ENCODE measurements at regions not wholly inside any gene's neighbourhood (a gene's known extent, or its start where the extent isn't known, plus 50 kb on each side); places are given as distances from the start of the nearest gene placed in this dataset.

- Histone ChIP-seq H3K27me3 (no peaks in the 10 kb centered on the region), H3K9me3 (no peaks in the 10 kb centered on the region), H3K36me3 (no peaks in the 10 kb centered on the region), H3K4me1 (no peaks in the 10 kb centered on the region), H3K27ac (no peak overlapping the region), H3K4me3 (replicated peaks in 1 of 3) (no peak overlapping the region)
- intact Hi-C loops (cut with DNase I) = loop anchor here (10.0 kb wide), 1 partner anchor 170 kb away; no protein-coding TSS in a partner anchor
- WGBS, 2 donors = 85 to 88% methylated on average over 2 of the region's 2 CpGs
- no peak for DNase-seq
- TF ChIP-seq POLR2A (IDR thresholded peaks at IDR 0.05) = no peak
- TF ChIP-seq CTCF (IDR thresholded peaks at IDR 0.05) = no peak
Observed at GRCh38 chr2:195494451-195494850, 162.6 kb upstream of the SLC39A10 start.

GRCh38 chr2:195493416-195493815 lies 163.6 kb upstream of the SLC39A10 start:
- no peak overlapping the region for H3K27ac ChIP-seq
- no peaks in the 10 kb centered on the region for H3K36me3 ChIP-seq
- H3K4me3 ChIP-seq (replicated peaks in 1 of 3) = no peak overlapping the region
- H3K9me3 ChIP-seq = no peaks in the 10 kb centered on the region
- intact Hi-C loops (cut with DNase I) = loop anchor here (10.0 kb wide), 1 partner anchor 171 kb away; no protein-coding TSS in a partner anchor
- no peaks in the 10 kb centered on the region for H3K4me1 ChIP-seq
- no peak for TF ChIP-seq POLR2A (IDR thresholded peaks at IDR 0.05)
- TF ChIP-seq CTCF (IDR thresholded peaks at IDR 0.05) = no peak
- 93 to 95% methylated on average over 7 of the region's 7 CpGs for WGBS, 2 donors
- H3K27me3 ChIP-seq = no peaks in the 10 kb centered on the region
- DNase-seq = no peak

- H3K4me3 ChIP-seq (replicated peaks in 1 of 3) = no peak overlapping the region
- H3K9me3 ChIP-seq = no peaks in the 10 kb centered on the region
- H3K27ac ChIP-seq = no peak overlapping the region
- no peaks in the 10 kb centered on the region for H3K36me3 ChIP-seq
- H3K4me1 ChIP-seq = no peaks in the 10 kb centered on the region
- intact Hi-C loops (cut with DNase I) = loop anchor here (10.0 kb wide), 1 partner anchor 174 kb away; no protein-coding TSS in a partner anchor
- no peak for DNase-seq
- TF ChIP-seq POLR2A (IDR thresholded peaks at IDR 0.05) (no peak), CTCF (IDR thresholded peaks at IDR 0.05) (no peak)
- 93 to 95% methylated on average over 2 of the region's 2 CpGs for WGBS, 2 donors
- no peaks in the 10 kb centered on the region for H3K27me3 ChIP-seq
Observed at GRCh38 chr2:195490319-195490718, 166.7 kb upstream of the SLC39A10 start.

GRCh38 chr2:195489101-195489500 lies 167.9 kb upstream of the SLC39A10 start:
- H3K4me3 ChIP-seq (replicated peaks in 1 of 3) = no peak overlapping the region
- intact Hi-C loops (cut with DNase I) = no loop called here
- TF ChIP-seq POLR2A (IDR thresholded peaks at IDR 0.05) (no peak), CTCF (IDR thresholded peaks at IDR 0.05) (no peak)
- no peaks in the 10 kb centered on the region for H3K4me1 ChIP-seq
- no peaks in the 10 kb centered on the region for H3K36me3 ChIP-seq
- DNase-seq = no peak
- no peaks in the 10 kb centered on the region for H3K9me3 ChIP-seq
- no peaks in the 10 kb centered on the region for H3K27me3 ChIP-seq
- no peak overlapping the region for H3K27ac ChIP-seq
- WGBS, 2 donors = 82 to 93% methylated on average over 2 of the region's 2 CpGs

- no peak for DNase-seq
- H3K4me1 ChIP-seq = no peaks in the 10 kb centered on the region
- H3K4me3 ChIP-seq (replicated peaks in 1 of 3) = no peak overlapping the region
- H3K9me3 ChIP-seq = no peaks in the 10 kb centered on the region
- no peak overlapping the region for H3K27ac ChIP-seq
- TF ChIP-seq POLR2A (IDR thresholded peaks at IDR 0.05) (no peak), CTCF (IDR thresholded peaks at IDR 0.05) (no peak)
- no peaks in the 10 kb centered on the region for H3K36me3 ChIP-seq
- intact Hi-C loops (cut with DNase I) = no loop called here
- no peaks in the 10 kb centered on the region for H3K27me3 ChIP-seq
Observed at GRCh38 chr2:195488567-195488966, 168.5 kb upstream of the SLC39A10 start.
